HG02852 (cell line): ENCODE measurements at regions not wholly inside any gene's neighbourhood (a gene's known extent, or its start where the extent isn't known, plus 50 kb on each side); places are given as distances from the start of the nearest gene placed in this dataset.

Experiments used
- ATAC-seq: cut with Tn5 transposase; IDR thresholded peaks from one replicate; pipeline ENCODE4 v1.9.1; 2021; ENCODE audit warnings: mild to moderate bottlenecking, moderate library complexity; ENCODE audit not compliant: unreplicated experiment

- ATAC-seq, result peak; percentile 84
Observed at GRCh38 chr13:62280590-62280989, 864.9 kb upstream of the PCDH20 start.

- ATAC-seq, result no peak
Observed at GRCh38 chr13:62278271-62278670, 862.6 kb upstream of the PCDH20 start.

- no peak for ATAC-seq
Observed at GRCh38 chr13:62251734-62252133, 836.1 kb upstream of the PCDH20 start.

GRCh38 chr13:62250501-62251201 is 835.0 kb upstream of the PCDH20 start:
- no peak for ATAC-seq

- ATAC-seq, result no peak
Observed at GRCh38 chr13:62246581-62246980, 830.9 kb upstream of the PCDH20 start.

DNA sequence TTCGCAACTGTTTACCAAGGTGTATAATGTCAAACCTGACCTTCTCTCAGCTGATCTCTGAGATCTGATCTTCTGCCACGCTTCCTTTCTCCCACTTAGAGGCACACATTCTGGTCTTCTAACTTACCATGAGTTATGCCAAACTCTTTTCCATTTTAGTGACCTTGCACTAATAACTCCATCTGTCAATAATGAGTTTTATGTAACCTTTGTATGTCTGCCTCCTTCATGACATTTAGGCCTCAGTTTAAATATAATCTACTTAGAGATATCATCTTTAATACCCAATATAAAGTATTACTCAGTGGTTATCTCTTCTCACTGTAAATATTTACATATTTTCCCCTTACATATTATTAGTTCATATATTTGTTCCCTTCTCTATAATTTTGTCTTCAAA is 827.5 kb upstream of the PCDH20 start:
- ATAC-seq, result no peak

GRCh38 chr13:62234780-62235440 is 819.3 kb upstream of the PCDH20 start:
- no peak for ATAC-seq

GRCh38 chr13:62210951-62211350 is 795.3 kb upstream of the PCDH20 start:
- ATAC-seq, result no peak

GRCh38 chr13:62209529-62209928 is 793.9 kb upstream of the PCDH20 start:
- ATAC-seq, result peak; percentile 83

GRCh38 chr13:62207388-62207787 is 791.7 kb upstream of the PCDH20 start:
- ATAC-seq, result no peak

DNA sequence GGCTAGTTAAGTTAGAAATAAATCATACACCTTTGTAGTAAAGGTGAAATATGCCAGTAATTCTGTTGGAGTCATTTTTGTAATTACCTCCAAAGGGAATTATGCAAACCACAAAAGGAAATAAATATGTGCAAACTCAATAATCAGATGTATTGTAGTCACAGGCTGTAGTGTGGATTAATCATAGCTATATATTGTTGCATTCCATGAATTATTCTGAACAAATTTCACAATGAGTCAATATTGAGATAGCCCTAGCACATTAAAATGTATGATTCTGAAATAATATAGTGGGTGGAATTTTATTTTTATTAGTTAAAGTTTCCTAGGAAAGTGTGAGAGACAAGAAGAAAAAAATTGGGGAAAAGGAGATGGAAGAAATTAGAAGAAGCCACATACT is 790.5 kb upstream of the PCDH20 start:
- no peak for ATAC-seq

DNA sequence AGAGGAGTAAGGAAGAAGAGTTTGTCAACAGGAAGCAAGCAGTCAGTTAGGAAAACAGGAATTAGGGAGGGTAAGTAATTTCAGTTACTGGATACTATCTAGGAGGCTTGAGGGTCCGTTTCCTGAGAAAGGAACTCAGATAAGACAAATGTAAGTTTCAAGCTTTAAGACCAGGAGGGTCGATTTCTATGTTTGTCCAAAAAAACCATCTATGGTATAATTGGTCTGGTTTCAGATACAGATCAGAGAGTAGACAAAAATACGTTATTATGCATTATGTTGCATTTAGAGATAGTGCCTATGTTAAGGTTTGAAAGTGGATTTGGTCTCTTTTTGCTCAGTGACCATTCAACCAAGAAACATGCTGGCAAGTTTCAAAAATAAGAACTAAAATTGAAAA is 789.6 kb upstream of the PCDH20 start:
- no peak for ATAC-seq

DNA sequence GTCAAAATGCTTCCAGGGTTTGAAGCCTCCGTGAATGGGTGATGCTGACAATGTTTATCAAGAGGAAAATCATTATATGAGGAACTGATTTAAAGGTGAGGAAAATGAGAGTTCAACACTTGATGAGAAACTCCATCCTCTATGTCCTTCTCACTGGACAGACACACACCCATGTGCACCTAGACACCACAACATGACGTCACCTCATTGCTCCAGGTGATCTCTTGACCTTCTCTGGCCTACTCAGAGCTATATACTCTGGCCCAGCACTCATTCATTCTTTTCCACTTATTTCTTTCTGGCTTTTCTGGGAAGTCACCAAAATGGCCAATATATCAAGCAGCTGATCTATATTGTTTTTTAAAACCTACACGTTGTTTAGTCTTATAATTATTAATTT is 778.7 kb upstream of the PCDH20 start:
- ATAC-seq, result no peak

DNA sequence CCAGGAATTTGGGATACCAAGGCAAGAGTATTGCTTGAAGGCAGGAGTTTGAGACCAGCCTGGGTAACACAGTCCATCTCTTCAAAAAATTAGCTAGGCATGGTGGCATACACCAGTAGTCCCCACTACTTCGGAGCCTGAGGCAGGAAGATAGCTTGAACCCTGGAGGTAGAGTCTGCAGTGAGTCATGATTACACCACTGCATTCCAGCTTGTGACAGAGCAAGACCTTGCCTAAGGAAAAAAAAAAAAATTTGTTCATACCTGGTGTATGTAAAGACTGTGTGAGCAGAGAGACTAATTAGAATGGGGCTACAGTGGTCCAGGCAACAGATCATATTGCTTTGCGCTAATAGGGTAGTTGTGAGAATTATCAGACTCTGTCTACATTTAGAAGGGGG is 778.3 kb upstream of the PCDH20 start:
- ATAC-seq, result no peak

GRCh38 chr13:62185631-62186255 is 770.1 kb upstream of the PCDH20 start:
- no peak for ATAC-seq

- ATAC-seq, result no peak
Observed at GRCh38 chr13:62176051-62176450, 760.4 kb upstream of the PCDH20 start.

- ATAC-seq, result no peak
Observed at GRCh38 chr13:62173958-62174357, 758.3 kb upstream of the PCDH20 start.

GRCh38 chr13:62171697-62172096 is 756.0 kb upstream of the PCDH20 start:
- ATAC-seq, result no peak

GRCh38 chr13:62168891-62169290 is 753.2 kb upstream of the PCDH20 start:
- no peak for ATAC-seq

DNA sequence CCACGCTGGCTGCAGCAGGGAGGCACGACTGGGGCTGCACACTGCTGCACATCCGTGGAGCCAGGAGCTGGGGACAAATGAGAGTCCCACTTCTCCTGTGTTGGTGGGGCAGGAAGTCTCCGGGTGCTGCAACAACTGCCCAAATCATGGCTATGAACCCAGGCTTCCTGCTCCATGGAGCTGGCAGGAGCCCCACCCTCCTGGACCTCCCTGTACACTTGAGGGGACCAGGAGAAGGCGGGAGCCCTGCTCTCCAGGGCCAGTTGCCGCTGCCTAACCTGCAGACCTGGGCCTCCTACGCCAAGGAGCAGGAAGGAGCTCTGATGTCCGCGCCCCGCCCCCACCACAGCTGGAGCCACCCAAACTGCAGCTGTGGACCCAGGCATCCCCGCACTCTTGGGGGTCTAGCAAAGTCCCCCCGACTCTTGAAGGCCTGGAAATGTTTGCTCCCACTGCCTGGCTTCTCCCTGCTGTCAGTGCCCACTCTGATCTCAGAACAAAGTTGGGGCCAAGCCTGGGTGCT is 752.1 kb upstream of the PCDH20 start:
- ATAC-seq, result no peak

- no peak for ATAC-seq
Observed at GRCh38 chr13:62162860-62163259, 747.2 kb upstream of the PCDH20 start.

- ATAC-seq, result no peak
Observed at GRCh38 chr13:62158520-62158919, 742.9 kb upstream of the PCDH20 start.
